ENCODE measurements at regions not wholly inside any gene's neighbourhood (a gene's known extent, or its start where the extent isn't known, plus 50 kb on each side); places are given as distances from the start of the nearest gene placed in this dataset.
A peak's percentile ranks its signal among the peaks of the same experiment; 100 is the strongest.

GRCh38 chr7:12064586-12065127 lies 146.4 kb upstream of the TMEM106B start:
- no peaks in the 10 kb centered on the region for H3K36me3 ChIP-seq (ENCODE audit: control insufficient read depth in 4 of 4, insufficient read depth in 4 of 4, low read length in 4 of 4)
- H3K9ac ChIP-seq (ENCODE audit: insufficient read depth in 1 of 2, low read length in 2 of 2): no peak overlapping the region
- H3K27me3 ChIP-seq (ENCODE audit: control insufficient read depth in 3 of 3, insufficient read depth in 3 of 3, low read length in 2 of 3): no peaks in the 10 kb centered on the region
- TF ChIP-seq CTCF (IDR thresholded peaks at IDR 0.05; ENCODE audit: control extremely low read depth, extremely low read depth): no peak
- no peak overlapping the region for H3K27ac ChIP-seq (ENCODE audit: low read depth in 1 of 2, low read length in 1 of 2)
- H3K4me3 ChIP-seq: no peak overlapping the region
- 76 to 86% methylated on average over 1 of the region's 1 CpG for WGBS, 2 donors
- H3K9me3 ChIP-seq (ENCODE audit: control insufficient read depth in 4 of 4, insufficient read depth in 3 of 4, low read length in 3 of 4): no peaks in the 10 kb centered on the region
- peaks cover 0 to 1% (median 0%) of the 10 kb centered on the region in 5 donors for H3K4me1 ChIP-seq (ENCODE audit: control insufficient read depth in 5 of 5, insufficient read depth in 5 of 5, low read length in 5 of 5)
- DNase-seq (no peak), ATAC-seq (ENCODE audit: insufficient read depth, low FRiP score) (no peak)

GRCh38 chr7:12066004-12066403 lies 145.1 kb upstream of the TMEM106B start:
- no peak for TF ChIP-seq CTCF (IDR thresholded peaks at IDR 0.05; ENCODE audit: control extremely low read depth, extremely low read depth)
- WGBS, 2 donors: 68 to 90% methylated on average over 4 of the region's 4 CpGs
- no peaks in the 10 kb centered on the region for H3K36me3 ChIP-seq (ENCODE audit: control insufficient read depth in 4 of 4, insufficient read depth in 4 of 4, low read length in 4 of 4)
- H3K27ac ChIP-seq (ENCODE audit: low read depth in 1 of 2, low read length in 1 of 2): no peak overlapping the region
- DNase-seq: no peak
- no peak for ATAC-seq (ENCODE audit: insufficient read depth, low FRiP score)
- no peaks in the 10 kb centered on the region for H3K27me3 ChIP-seq (ENCODE audit: control insufficient read depth in 3 of 3, insufficient read depth in 3 of 3, low read length in 2 of 3)
- no peak overlapping the region for H3K4me3 ChIP-seq
- no peak overlapping the region for H3K9ac ChIP-seq (ENCODE audit: insufficient read depth in 1 of 2, low read length in 2 of 2)
- peaks cover 0 to 1% (median 0%) of the 10 kb centered on the region in 5 donors for H3K4me1 ChIP-seq (ENCODE audit: control insufficient read depth in 5 of 5, insufficient read depth in 5 of 5, low read length in 5 of 5)
- H3K9me3 ChIP-seq (ENCODE audit: control insufficient read depth in 4 of 4, insufficient read depth in 3 of 4, low read length in 3 of 4): no peaks in the 10 kb centered on the region

- peaks cover 0 to 1% (median 0%) of the 10 kb centered on the region in 5 donors for H3K4me1 ChIP-seq (ENCODE audit: control insufficient read depth in 5 of 5, insufficient read depth in 5 of 5, low read length in 5 of 5)
- H3K27me3 ChIP-seq (ENCODE audit: control insufficient read depth in 3 of 3, insufficient read depth in 3 of 3, low read length in 2 of 3): no peaks in the 10 kb centered on the region
- no peak for TF ChIP-seq CTCF (IDR thresholded peaks at IDR 0.05; ENCODE audit: control extremely low read depth, extremely low read depth)
- H3K27ac ChIP-seq (ENCODE audit: low read depth in 1 of 2, low read length in 1 of 2): no peak overlapping the region
- no peak overlapping the region for H3K9ac ChIP-seq (ENCODE audit: insufficient read depth in 1 of 2, low read length in 2 of 2)
- ATAC-seq (ENCODE audit: insufficient read depth, low FRiP score): peak; percentile 68
- H3K4me3 ChIP-seq: no peak overlapping the region
- no peaks in the 10 kb centered on the region for H3K9me3 ChIP-seq (ENCODE audit: control insufficient read depth in 4 of 4, insufficient read depth in 3 of 4, low read length in 3 of 4)
- WGBS, 2 donors: 56 to 57% methylated on average over 2 of the region's 2 CpGs
- no peak for DNase-seq
- H3K36me3 ChIP-seq (ENCODE audit: control insufficient read depth in 4 of 4, insufficient read depth in 4 of 4, low read length in 4 of 4): no peaks in the 10 kb centered on the region
These were observed 144.6 kb upstream of the TMEM106B start for GRCh38 chr7:12066521-12066920.

All from lung (tissue), 11 donors.